GM23338 (cell line): ENCODE measurements at regions not wholly inside any gene's neighbourhood (a gene's known extent, or its start where the extent isn't known, plus 50 kb on each side); places are given as distances from the start of the nearest gene placed in this dataset.

Experiments
- ATAC-seq: fragments of 200-7000 bp; cut with Tn5 transposase; 3 replicates; pipeline ENCODE4 v1.9.1; 2020
- DNase-seq: peaks from one replicate; pipeline ENCODE4 v3.0.0-alpha.2; 2015; ENCODE audit warnings: low spot score
- H2AFZ ChIP-seq: fragments of 200-600 bp; sonication (generic); 2 replicates; pipeline ENCODE4 v1.8.0; 2016; ENCODE audit warnings: antibody characterized with exemption, mild to moderate bottlenecking, moderate library complexity
- H3F3A ChIP-seq: fragments of 200-600 bp; sonication (generic); replicated peaks from 2 replicates; pipeline ENCODE4 v1.8.0; 2017; ENCODE audit warnings: antibody characterized with exemption, mixed run types, low read depth
- H3K27ac ChIP-seq: fragments of 200-600 bp; sonication (generic); 2 replicates; pipeline ENCODE4 v1.6.1; 2016; ENCODE audit warnings: low read depth
- H3K27me3 ChIP-seq: fragments of 200-600 bp; sonication (generic); 2 replicates; pipeline ENCODE4 v1.8.0; 2016; ENCODE audit warnings: mild to moderate bottlenecking, mixed run types, moderate library complexity; ENCODE audit not compliant: insufficient read depth
- H3K36me3 ChIP-seq: fragments of 200-600 bp; sonication (generic); 2 replicates; pipeline ENCODE4 v1.8.0; 2016; ENCODE audit warnings: mild to moderate bottlenecking; ENCODE audit not compliant: insufficient read depth
- H3K4me1 ChIP-seq: fragments of 200-600 bp; sonication (generic); 2 replicates; pipeline ENCODE4 v1.8.0; 2016; ENCODE audit warnings: mild to moderate bottlenecking, moderate library complexity; ENCODE audit not compliant: insufficient read depth
- H3K4me2 ChIP-seq: fragments of 200-600 bp; sonication (generic); 2 replicates; pipeline ENCODE4 v1.7.1; 2017; ENCODE audit warnings: mixed run types
- H3K4me3 ChIP-seq: fragments of 200-600 bp; sonication (generic); 2 replicates; pipeline ENCODE4 v1.6.1; 2016; ENCODE audit warnings: mixed run types
- H3K79me2 ChIP-seq: fragments of 200-600 bp; sonication (generic); replicated peaks from 2 replicates; pipeline ENCODE4 v1.8.0; 2017; ENCODE audit warnings: mild to moderate bottlenecking; ENCODE audit not compliant: insufficient read depth
- H3K9me2 ChIP-seq: fragments of 200-600 bp; sonication (generic); 2 replicates; pipeline ENCODE4 v1.8.0; 2017; ENCODE audit not compliant: insufficient read depth
- H4K20me1 ChIP-seq: fragments of 200-600 bp; sonication (generic); replicated peaks from 2 replicates; pipeline ENCODE4 v1.8.0; 2017; ENCODE audit warnings: mild to moderate bottlenecking; ENCODE audit not compliant: insufficient read depth
- H3K27ac Mint-ChIP-seq: 2 replicates; pipeline ENCODE4 v1.8.0; 2020; ENCODE audit warnings: inconsistent platforms, mild to moderate bottlenecking, moderate library complexity, mixed read lengths
- H3K27me3 Mint-ChIP-seq: 3 replicates; pipeline ENCODE4 v1.8.0; 2022; ENCODE audit warnings: low read depth, mild to moderate bottlenecking, moderate library complexity, mixed read lengths, inconsistent platforms; ENCODE audit not compliant: insufficient read depth, poor library complexity
- H3K36me3 Mint-ChIP-seq: 3 replicates; pipeline ENCODE4 v1.8.0; 2021; ENCODE audit warnings: low read depth, mild to moderate bottlenecking, inconsistent platforms, moderate library complexity, mixed read lengths
- H3K4me1 Mint-ChIP-seq: 3 replicates; pipeline ENCODE4 v1.8.0; 2020; ENCODE audit warnings: mild to moderate bottlenecking, inconsistent platforms, mixed read lengths
- H3K4me3 Mint-ChIP-seq: 3 replicates; pipeline ENCODE4 v1.8.0; 2021; ENCODE audit warnings: moderate library complexity, mild to moderate bottlenecking, inconsistent platforms, mixed read lengths
- H3K9me3 Mint-ChIP-seq: 3 replicates; pipeline ENCODE4 v1.8.0; 2020; ENCODE audit warnings: moderate library complexity, mild to moderate bottlenecking, inconsistent platforms, mixed read lengths
- CREB1 ChIP-seq: fragments of 250-450 bp; sonication (Bioruptor Pico); IDR thresholded peaks from 2 replicates; pipeline ENCODE4 v1.5.0; 2020; ENCODE audit warnings: low read depth, mild to moderate bottlenecking, moderate library complexity
- ETS1 ChIP-seq: IDR thresholded peaks from 2 replicates; pipeline ENCODE4 v1.6.1; 2016; ENCODE audit warnings: antibody characterized with exemption
- EZH2 ChIP-seq: fragments of 200-600 bp; sonication (generic); IDR thresholded peaks from one replicate; pipeline ENCODE4 v1.8.0; 2017; ENCODE audit warnings: antibody characterized with exemption, mild to moderate bottlenecking, low read depth; ENCODE audit not compliant: unreplicated experiment
- EZH2phosphoT487 ChIP-seq: fragments of 200-600 bp; sonication (generic); IDR thresholded peaks from one replicate; pipeline ENCODE4 v1.8.1; 2018; ENCODE audit warnings: antibody characterized with exemption; ENCODE audit not compliant: unreplicated experiment
- JUNB ChIP-seq: IDR thresholded peaks from one replicate; pipeline ENCODE4 v1.6.1; 2016; ENCODE audit warnings: antibody characterized with exemption; ENCODE audit not compliant: unreplicated experiment
- NANOG ChIP-seq: IDR thresholded peaks from 2 replicates; pipeline ENCODE4 v1.6.1; 2016; ENCODE audit warnings: antibody characterized with exemption, borderline replicate concordance
- POLR2AphosphoS5 ChIP-seq: IDR thresholded peaks from 2 replicates; pipeline ENCODE4 v1.6.1; 2016; ENCODE audit warnings: antibody characterized with exemption, low read depth
- REST ChIP-seq: IDR thresholded peaks from one replicate; pipeline ENCODE4 v1.6.1; 2018; ENCODE audit warnings: antibody characterized with exemption; ENCODE audit not compliant: unreplicated experiment
- STAT1 ChIP-seq: IDR thresholded peaks from one replicate; pipeline ENCODE4 v1.6.1; 2016; ENCODE audit warnings: antibody characterized with exemption; ENCODE audit not compliant: unreplicated experiment
- ZNF114 ChIP-seq: fragments of 250-450 bp; sonication (Bioruptor Pico); IDR thresholded peaks from 2 replicates; pipeline ENCODE4 v1.5.0; 2020; ENCODE audit warnings: mild to moderate bottlenecking, moderate library complexity
- ZNF331 ChIP-seq: fragments of 250-450 bp; sonication (Bioruptor Pico); IDR thresholded peaks from 2 replicates; pipeline ENCODE4 v1.5.0; 2020; ENCODE audit warnings: low read depth, mild to moderate bottlenecking, moderate library complexity
- ZNF462 ChIP-seq: fragments of 250-450 bp; sonication (Bioruptor Pico); IDR thresholded peaks from 2 replicates; pipeline ENCODE4 v1.5.0; 2020; ENCODE audit warnings: mild to moderate bottlenecking, moderate library complexity

- no peak for TF ChIP-seq REST
- TF ChIP-seq STAT1 = no peak
- TF ChIP-seq ZNF331 (CRISPR knock-in tag) = no peak
- no peak for TF ChIP-seq POLR2AphosphoS5
Observed at GRCh38 chr14:54285030-54285429, 111.8 kb upstream of the CDKN3 start (continued).

GRCh38 chr14:54291491-54292191, 105.2 kb upstream of the CDKN3 start:
- Histone ChIP-seq H3K9me2 (peaks cover 5% of the 10 kb centered on the region; the same call in 1 of the 2 replicates), H4K20me1 (no peaks in the 10 kb centered on the region), H3K27me3 (no peaks in the 10 kb centered on the region), H3F3A (no peaks in the 10 kb centered on the region), H3K4me2 (no peak overlapping the region), H3K79me2 (no peaks in the 10 kb centered on the region), H2AFZ (peak overlapping the region; percentile 85), H3K27ac (0 out of 2 replicates have a peak overlapping the region, but pooled peaks have one; percentile 39), H3K4me3 (no peak overlapping the region), H3K36me3 (no peaks in the 10 kb centered on the region), H3K4me1 (0 out of 2 replicates have a peak, but pooled peaks cover 8% of the 10 kb centered on the region)
- no peak overlapping the region for H3K27ac Mint-ChIP-seq
- peaks cover 10% of the 10 kb centered on the region for H3K4me1 Mint-ChIP-seq
- no peak overlapping the region for H3K4me3 Mint-ChIP-seq
- TF ChIP-seq STAT1 (no peak), ETS1 (no peak), ZNF331 (CRISPR knock-in tag) (no peak), ZNF114 (no peak), EZH2phosphoT487 (no peak), EZH2 (no peak), JUNB (no peak), CREB1 (CRISPR knock-in tag) (no peak), NANOG (no peak), ZNF462 (no peak)
- no peaks in the 10 kb centered on the region; the same call in 2 of the 3 replicates for H3K9me3 Mint-ChIP-seq
- peaks cover 5% of the 10 kb centered on the region for H3K27me3 Mint-ChIP-seq
- peak; percentile 81 for ATAC-seq
- H3K36me3 Mint-ChIP-seq = no peaks in the 10 kb centered on the region
- peak; percentile 24 for DNase-seq
